Ovary (tissue), 3 donors: ENCODE measurements at regions not wholly inside any gene's neighbourhood (a gene's known extent, or its start where the extent isn't known, plus 50 kb on each side); places are given as distances from the start of the nearest gene placed in this dataset.

Source experiments
- EP300 ChIP-seq: sonication (generic); formaldehyde crosslinking; IDR thresholded peaks from one replicate; pipeline ENCODE4 v1.6.1; 2017; ENCODE audit warnings: antibody characterized with exemption
- POLR2A ChIP-seq: fragments of 450-650 bp; IDR thresholded peaks from one replicate; pipeline ENCODE4 v1.6.1; 2017; ENCODE audit warnings: antibody characterized with exemption, mild to moderate bottlenecking, moderate library complexity
- TF ChIP-seq, protein P1 (sequence below), 3 donors: fragments of 450-650 bp in 2 of 3; fragments of 200-600 bp in 1 of 3; IDR thresholded peaks; one replicate each; pipeline versions ENCODE4 v1.5.1 to v1.8.0; 2016 to 2022; ENCODE audit warnings: antibody characterized with exemption in 3 of 3, mild to moderate bottlenecking in 1 of 3
- donor health status: DM: no; HTN: no; CAD: no.

DNA sequence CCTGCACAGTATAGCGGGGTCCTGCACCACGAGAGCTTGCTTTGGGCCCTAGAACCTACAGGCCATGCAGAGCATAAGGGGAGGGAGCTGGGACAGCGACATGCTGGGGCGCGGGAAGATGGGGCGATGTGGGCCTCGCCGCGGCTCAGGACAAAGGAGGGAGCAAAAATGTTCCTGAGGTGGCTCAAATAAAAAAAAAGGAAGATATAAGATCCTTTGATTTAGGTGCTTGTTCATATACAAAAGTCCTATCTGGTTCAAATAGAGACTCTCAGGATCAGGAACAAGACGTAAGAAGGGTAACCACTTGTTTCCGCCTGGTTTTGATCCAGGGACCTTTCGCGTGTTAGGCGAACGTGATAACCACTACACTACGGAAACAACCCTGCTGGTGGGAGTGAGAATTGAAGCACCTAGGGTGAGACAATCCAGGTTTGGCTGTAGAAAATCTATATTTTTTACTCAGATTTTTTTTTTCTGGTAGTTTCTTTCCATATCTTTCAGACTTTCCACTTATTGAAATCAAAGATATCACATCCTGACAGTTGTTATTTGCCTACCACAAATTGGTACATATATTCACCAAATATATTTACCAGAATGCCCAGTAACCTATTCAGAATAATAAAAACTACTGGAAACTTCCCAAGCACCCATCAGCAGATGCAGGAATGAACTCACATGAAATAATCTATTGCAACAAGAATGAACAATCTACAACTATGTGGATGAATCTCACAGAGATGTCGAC, 177.9 kb upstream of the ZNF184 start:
- no peak for TF ChIP-seq POLR2A
- TF ChIP-seq, protein P1, sequence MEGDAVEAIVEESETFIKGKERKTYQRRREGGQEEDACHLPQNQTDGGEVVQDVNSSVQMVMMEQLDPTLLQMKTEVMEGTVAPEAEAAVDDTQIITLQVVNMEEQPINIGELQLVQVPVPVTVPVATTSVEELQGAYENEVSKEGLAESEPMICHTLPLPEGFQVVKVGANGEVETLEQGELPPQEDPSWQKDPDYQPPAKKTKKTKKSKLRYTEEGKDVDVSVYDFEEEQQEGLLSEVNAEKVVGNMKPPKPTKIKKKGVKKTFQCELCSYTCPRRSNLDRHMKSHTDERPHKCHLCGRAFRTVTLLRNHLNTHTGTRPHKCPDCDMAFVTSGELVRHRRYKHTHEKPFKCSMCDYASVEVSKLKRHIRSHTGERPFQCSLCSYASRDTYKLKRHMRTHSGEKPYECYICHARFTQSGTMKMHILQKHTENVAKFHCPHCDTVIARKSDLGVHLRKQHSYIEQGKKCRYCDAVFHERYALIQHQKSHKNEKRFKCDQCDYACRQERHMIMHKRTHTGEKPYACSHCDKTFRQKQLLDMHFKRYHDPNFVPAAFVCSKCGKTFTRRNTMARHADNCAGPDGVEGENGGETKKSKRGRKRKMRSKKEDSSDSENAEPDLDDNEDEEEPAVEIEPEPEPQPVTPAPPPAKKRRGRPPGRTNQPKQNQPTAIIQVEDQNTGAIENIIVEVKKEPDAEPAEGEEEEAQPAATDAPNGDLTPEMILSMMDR (IDR thresholded peaks at IDR 0.05) = no peak
- TF ChIP-seq EP300 = no peak
